Keratinocyte (primary cell): ENCODE measurements at regions not wholly inside any gene's neighbourhood (a gene's known extent, or its start where the extent isn't known, plus 50 kb on each side); places are given as distances from the start of the nearest gene placed in this dataset.

ENCODE experiments used
- DNase-seq: peaks from one replicate; pipeline ENCODE4 v3.0.0-alpha.2; 2011; ENCODE audit warnings: low read depth, missing footprints, low spot score
- FAIRE-seq: peaks from 2 replicates; lab custom pipeline; 2011; peaks lifted over from hg19 to GRCh38; lab: Jason Lieb, UNC
- H2AFZ ChIP-seq: 2 replicates; pipeline ENCODE4 v1.6.0; 2012; ENCODE audit warnings: low read length, control low read depth, inconsistent platforms; ENCODE audit not compliant: control insufficient read depth
- H3K27ac ChIP-seq: 2 replicates; pipeline ENCODE4 v1.5.1; 2011; ENCODE audit warnings: low read length; ENCODE audit not compliant: control insufficient read depth, insufficient read depth
- H3K27me3 ChIP-seq: 3 replicates; pipeline ENCODE4 v1.6.0; 2011; ENCODE audit warnings: low read length; ENCODE audit not compliant: control insufficient read depth, insufficient read depth; ENCODE audit errors: extremely low read depth
- H3K36me3 ChIP-seq, 2 experiments: 2 replicates in 1 of 2; 3 replicates in 1 of 2; pipeline ENCODE4 v1.5.1; 2011; ENCODE audit warnings: low read length in 2 of 2, mild to moderate bottlenecking in 1 of 2; ENCODE audit not compliant: control insufficient read depth in 2 of 2, insufficient read depth in 2 of 2; ENCODE audit errors: extremely low read depth in 1 of 2
- H3K4me1 ChIP-seq: 3 replicates; pipeline ENCODE4 v1.5.1; 2011; ENCODE audit warnings: low read length; ENCODE audit not compliant: control insufficient read depth, insufficient read depth; ENCODE audit errors: extremely low read depth
- H3K4me2 ChIP-seq: 3 replicates; pipeline ENCODE4 v1.6.0; 2011; ENCODE audit warnings: low read depth, low read length; ENCODE audit not compliant: control insufficient read depth, insufficient read depth; ENCODE audit errors: extremely low read depth
- H3K4me3 ChIP-seq, 3 experiments: fragments of 200-600 bp in 1 of 3; sonication (generic) in 1 of 3; 2 replicates in 2 of 3; 3 replicates in 1 of 3; pipeline ENCODE4 v1.5.1; 2011 to 2016; ENCODE audit warnings: low read length in 3 of 3, mild to moderate bottlenecking in 3 of 3, control low read depth in 2 of 3, inconsistent platforms in 1 of 3, low read depth in 1 of 3, mixed read lengths in 1 of 3, mixed run types in 1 of 3, moderate library complexity in 1 of 3; ENCODE audit not compliant: control insufficient read depth in 2 of 3, insufficient read depth in 2 of 3; ENCODE audit errors: extremely low read depth in 1 of 3
- H3K79me2 ChIP-seq: 2 replicates; pipeline ENCODE4 v1.6.0; 2012; ENCODE audit warnings: low read length; ENCODE audit not compliant: control insufficient read depth, insufficient read depth
- H3K9ac ChIP-seq: 3 replicates; pipeline ENCODE4 v1.6.0; 2011; ENCODE audit warnings: low read length; ENCODE audit not compliant: control insufficient read depth, insufficient read depth; ENCODE audit errors: extremely low read depth
- H3K9me1 ChIP-seq: 3 replicates; pipeline ENCODE4 v1.6.0; 2011; ENCODE audit warnings: low read length; ENCODE audit not compliant: control insufficient read depth, insufficient read depth; ENCODE audit errors: extremely low read depth
- H3K9me3 ChIP-seq: 2 replicates; pipeline ENCODE4 v1.5.1; 2012; ENCODE audit warnings: low read depth, low read length; ENCODE audit not compliant: control insufficient read depth
- H4K20me1 ChIP-seq: 3 replicates; pipeline ENCODE4 v1.6.0; 2011; ENCODE audit warnings: low read length; ENCODE audit not compliant: control insufficient read depth, insufficient read depth; ENCODE audit errors: extremely low read depth
- CTCF ChIP-seq, 3 experiments: IDR thresholded peaks in 1 of 3; conservative IDR thresholded peaks in 1 of 3; optimal IDR thresholded peaks in 1 of 3; 2 replicates in 2 of 3; 3 replicates in 1 of 3; pipeline versions ENCODE3 to v1.5.1; 2011; ENCODE audit warnings: low read length in 3 of 3, mild to moderate bottlenecking in 3 of 3, moderate library complexity in 2 of 3, control low read depth in 1 of 3, inconsistent platforms in 1 of 3; ENCODE audit not compliant: insufficient read depth in 2 of 3; ENCODE audit errors: extremely low read depth in 1 of 3
- EZH2 ChIP-seq: IDR thresholded peaks from one replicate; pipeline ENCODE4 v1.6.1; 2012; ENCODE audit warnings: inconsistent platforms, mild to moderate bottlenecking, low read length, moderate library complexity
- dilution Hi-C: fragments of 300-500 bp; cut with MboI; formaldehyde crosslinking; loops from one replicate; pipeline ENCODE4 v1.7.0; 2020; ENCODE audit warnings: low sequenced_read_pairs; ENCODE audit not compliant: extremely low pct_ligation_motif_present

GRCh38 chr2:5370158-5370557, 322.0 kb upstream of the SOX11 start:
- no peaks in the 10 kb centered on the region for H3K27me3 ChIP-seq
- H3K9me3 ChIP-seq: peaks cover 2% of the 10 kb centered on the region
- no peak overlapping the region for H3K4me3 ChIP-seq
- TF ChIP-seq EZH2: no peak
- TF ChIP-seq CTCF (optimal IDR thresholded peaks at IDR 0.05 in 1 of 3, IDR thresholded peaks at IDR 0.05 in 1 of 3, conservative IDR thresholded peaks at IDR 0.05 in 1 of 3; ENCODE audit: extremely low read depth in 1 of 3, insufficient read depth in 2 of 3, low read length in 3 of 3): no peak
- no peaks in the 10 kb centered on the region for H3K79me2 ChIP-seq
- no peaks in the 10 kb centered on the region for H3K9me1 ChIP-seq
- no peak overlapping the region for H3K9ac ChIP-seq
- DNase-seq (no peak), FAIRE-seq (no peak)
- no peak overlapping the region for H3K27ac ChIP-seq
- dilution Hi-C loops: no loop called here
- H2AFZ ChIP-seq: no peak overlapping the region
- no peaks in the 10 kb centered on the region for H3K4me1 ChIP-seq
- no peaks in the 10 kb centered on the region for H3K36me3 ChIP-seq
- H4K20me1 ChIP-seq: no peaks in the 10 kb centered on the region
- no peak overlapping the region for H3K4me2 ChIP-seq

- Histone ChIP-seq H3K4me2 (no peak overlapping the region), H3K9me1 (no peaks in the 10 kb centered on the region), H4K20me1 (no peaks in the 10 kb centered on the region), H3K4me3 (no peak overlapping the region), H2AFZ (no peak overlapping the region), H3K27ac (no peak overlapping the region), H3K79me2 (no peaks in the 10 kb centered on the region), H3K9me3 (peaks cover 2% of the 10 kb centered on the region), H3K27me3 (no peaks in the 10 kb centered on the region), H3K9ac (no peak overlapping the region), H3K36me3 (no peaks in the 10 kb centered on the region), H3K4me1 (no peaks in the 10 kb centered on the region)
- no peak for TF ChIP-seq CTCF (optimal IDR thresholded peaks at IDR 0.05 in 1 of 3, IDR thresholded peaks at IDR 0.05 in 1 of 3, conservative IDR thresholded peaks at IDR 0.05 in 1 of 3; ENCODE audit: extremely low read depth in 1 of 3, insufficient read depth in 2 of 3, low read length in 3 of 3)
- TF ChIP-seq EZH2: no peak
- dilution Hi-C loops: no loop called here
- DNase-seq (no peak), FAIRE-seq (no peak)
These were observed 320.0 kb upstream of the SOX11 start for GRCh38 chr2:5372141-5372540.
